22Rv1 (cell line): ENCODE measurements at regions not wholly inside any gene's neighbourhood (a gene's known extent, or its start where the extent isn't known, plus 50 kb on each side); places are given as distances from the start of the nearest gene placed in this dataset.
"Not testable (repeated sequence)": the region's sequence is repeated elsewhere in the genome, so short reads cannot be mapped to it uniquely, and the experiment has no call there.

Source experiments
- ZFX ChIP-seq: fragments of 450-650 bp; IDR thresholded peaks from 2 replicates; pipeline ENCODE4 v1.6.1; 2017; ENCODE audit warnings: antibody characterized with exemption, borderline replicate concordance
- TF ChIP-seq, protein P1 (sequence below): fragments of 450-650 bp; IDR thresholded peaks from 2 replicates; pipeline ENCODE4 v1.5.1; 2017; ENCODE audit warnings: mild to moderate bottlenecking

- TF ChIP-seq, protein P1, sequence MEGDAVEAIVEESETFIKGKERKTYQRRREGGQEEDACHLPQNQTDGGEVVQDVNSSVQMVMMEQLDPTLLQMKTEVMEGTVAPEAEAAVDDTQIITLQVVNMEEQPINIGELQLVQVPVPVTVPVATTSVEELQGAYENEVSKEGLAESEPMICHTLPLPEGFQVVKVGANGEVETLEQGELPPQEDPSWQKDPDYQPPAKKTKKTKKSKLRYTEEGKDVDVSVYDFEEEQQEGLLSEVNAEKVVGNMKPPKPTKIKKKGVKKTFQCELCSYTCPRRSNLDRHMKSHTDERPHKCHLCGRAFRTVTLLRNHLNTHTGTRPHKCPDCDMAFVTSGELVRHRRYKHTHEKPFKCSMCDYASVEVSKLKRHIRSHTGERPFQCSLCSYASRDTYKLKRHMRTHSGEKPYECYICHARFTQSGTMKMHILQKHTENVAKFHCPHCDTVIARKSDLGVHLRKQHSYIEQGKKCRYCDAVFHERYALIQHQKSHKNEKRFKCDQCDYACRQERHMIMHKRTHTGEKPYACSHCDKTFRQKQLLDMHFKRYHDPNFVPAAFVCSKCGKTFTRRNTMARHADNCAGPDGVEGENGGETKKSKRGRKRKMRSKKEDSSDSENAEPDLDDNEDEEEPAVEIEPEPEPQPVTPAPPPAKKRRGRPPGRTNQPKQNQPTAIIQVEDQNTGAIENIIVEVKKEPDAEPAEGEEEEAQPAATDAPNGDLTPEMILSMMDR, result not testable (repeated sequence)
- TF ChIP-seq ZFX, result not testable (repeated sequence)
Measured at GRCh38 chr5:36410672-36411071, 109.0 kb upstream of the RANBP3L start.
